Kidney epithelial cell (primary cell): ENCODE measurements at regions not wholly inside any gene's neighbourhood (a gene's known extent, or its start where the extent isn't known, plus 50 kb on each side); places are given as distances from the start of the nearest gene placed in this dataset.

Experiments
- DNase-seq: peaks from one replicate; pipeline ENCODE4 v3.0.0-alpha.2; 2010; ENCODE audit warnings: low read depth
- H3K27me3 ChIP-seq: 2 replicates; pipeline ENCODE4 v1.6.0; 2011; ENCODE audit warnings: low read length; ENCODE audit not compliant: control insufficient read depth, insufficient read depth
- H3K36me3 ChIP-seq: 2 replicates; pipeline ENCODE4 v1.5.1; 2011; ENCODE audit warnings: low read length; ENCODE audit not compliant: control insufficient read depth, insufficient read depth
- H3K4me3 ChIP-seq: 2 replicates; pipeline ENCODE4 v1.5.1; 2011; ENCODE audit warnings: low read depth, mild to moderate bottlenecking, control low read depth, low read length
- TF ChIP-seq, protein P1 (sequence below): IDR thresholded peaks from 2 replicates; pipeline ENCODE4 v1.5.1; 2011; ENCODE audit warnings: mild to moderate bottlenecking, moderate library complexity, low read length, control low read depth, inconsistent platforms; ENCODE audit not compliant: insufficient read depth, poor library complexity, severe bottlenecking

GRCh38 chr17:33889040-33889439 lies 366.0 kb upstream of the CCL2 start:
- no peaks in the 10 kb centered on the region for H3K36me3 ChIP-seq

DNA sequence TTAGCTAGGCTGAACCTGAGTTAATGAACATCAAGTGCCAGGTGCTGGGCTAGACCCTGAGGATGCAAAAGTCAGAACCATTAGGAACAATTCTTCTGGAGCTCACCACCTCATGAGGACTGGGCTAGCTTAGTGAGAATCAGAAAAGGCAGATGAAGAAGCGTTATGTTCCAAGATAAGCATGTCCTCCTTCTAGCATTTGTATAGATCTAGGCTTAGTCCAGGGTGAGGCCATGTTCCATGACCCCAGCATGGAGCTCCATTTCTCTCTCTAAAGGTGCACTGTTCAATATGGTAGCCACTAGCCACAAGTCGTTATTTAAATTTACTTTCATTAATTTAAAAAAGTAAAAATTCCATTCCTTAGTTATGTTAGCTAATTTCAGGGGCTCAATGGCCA lies 365.3 kb upstream of the CCL2 start:
- no peak for DNase-seq
- TF ChIP-seq, protein P1, sequence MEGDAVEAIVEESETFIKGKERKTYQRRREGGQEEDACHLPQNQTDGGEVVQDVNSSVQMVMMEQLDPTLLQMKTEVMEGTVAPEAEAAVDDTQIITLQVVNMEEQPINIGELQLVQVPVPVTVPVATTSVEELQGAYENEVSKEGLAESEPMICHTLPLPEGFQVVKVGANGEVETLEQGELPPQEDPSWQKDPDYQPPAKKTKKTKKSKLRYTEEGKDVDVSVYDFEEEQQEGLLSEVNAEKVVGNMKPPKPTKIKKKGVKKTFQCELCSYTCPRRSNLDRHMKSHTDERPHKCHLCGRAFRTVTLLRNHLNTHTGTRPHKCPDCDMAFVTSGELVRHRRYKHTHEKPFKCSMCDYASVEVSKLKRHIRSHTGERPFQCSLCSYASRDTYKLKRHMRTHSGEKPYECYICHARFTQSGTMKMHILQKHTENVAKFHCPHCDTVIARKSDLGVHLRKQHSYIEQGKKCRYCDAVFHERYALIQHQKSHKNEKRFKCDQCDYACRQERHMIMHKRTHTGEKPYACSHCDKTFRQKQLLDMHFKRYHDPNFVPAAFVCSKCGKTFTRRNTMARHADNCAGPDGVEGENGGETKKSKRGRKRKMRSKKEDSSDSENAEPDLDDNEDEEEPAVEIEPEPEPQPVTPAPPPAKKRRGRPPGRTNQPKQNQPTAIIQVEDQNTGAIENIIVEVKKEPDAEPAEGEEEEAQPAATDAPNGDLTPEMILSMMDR, result no peak

More at GRCh38 chr17:33889040-33889439, 366.0 kb upstream of the CCL2 start:
- H3K4me3 ChIP-seq, result no peak overlapping the region
- no peak for DNase-seq
- TF ChIP-seq, protein P1, result no peak
- no peaks in the 10 kb centered on the region for H3K27me3 ChIP-seq

GRCh38 chr17:33892717-33893591 lies 362.1 kb upstream of the CCL2 start:
- TF ChIP-seq, protein P1, result no peak
- no peaks in the 10 kb centered on the region for H3K36me3 ChIP-seq
- H3K27me3 ChIP-seq, result no peaks in the 10 kb centered on the region
- no peak for DNase-seq
- no peak overlapping the region for H3K4me3 ChIP-seq

More for the DNA sequence above, 365.3 kb upstream of the CCL2 start:
- H3K27me3 ChIP-seq, result no peaks in the 10 kb centered on the region
- no peaks in the 10 kb centered on the region for H3K36me3 ChIP-seq
- H3K4me3 ChIP-seq, result no peak overlapping the region

DNA sequence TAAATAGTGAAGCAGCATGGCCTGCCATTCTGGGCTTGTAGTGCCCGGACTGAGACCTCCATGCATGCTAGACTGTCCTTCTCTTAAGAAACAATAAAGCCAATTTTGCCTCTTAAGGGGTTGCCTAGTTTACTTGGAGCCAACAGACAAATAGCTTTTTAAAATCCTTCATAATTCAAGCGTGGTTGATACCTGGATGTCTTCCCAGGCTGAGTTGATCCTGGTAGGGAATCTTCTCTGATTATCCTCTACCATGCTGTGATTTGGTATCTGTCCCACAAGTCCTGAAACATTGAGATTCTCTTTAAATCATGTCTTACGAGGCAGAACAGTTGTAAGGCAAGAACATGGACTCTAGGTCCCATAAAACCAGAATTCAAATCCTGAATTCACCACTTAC lies 359.6 kb upstream of the CCL2 start:
- no peaks in the 10 kb centered on the region for H3K36me3 ChIP-seq
- H3K27me3 ChIP-seq, result no peaks in the 10 kb centered on the region
- TF ChIP-seq, protein P1, result no peak
- DNase-seq, result no peak
- H3K4me3 ChIP-seq, result no peak overlapping the region

GRCh38 chr17:33896263-33896662 lies 358.8 kb upstream of the CCL2 start:
- DNase-seq, result no peak
- Histone ChIP-seq H3K4me3 (no peak overlapping the region), H3K36me3 (no peaks in the 10 kb centered on the region), H3K27me3 (no peaks in the 10 kb centered on the region)
- TF ChIP-seq, protein P1, result no peak

DNA sequence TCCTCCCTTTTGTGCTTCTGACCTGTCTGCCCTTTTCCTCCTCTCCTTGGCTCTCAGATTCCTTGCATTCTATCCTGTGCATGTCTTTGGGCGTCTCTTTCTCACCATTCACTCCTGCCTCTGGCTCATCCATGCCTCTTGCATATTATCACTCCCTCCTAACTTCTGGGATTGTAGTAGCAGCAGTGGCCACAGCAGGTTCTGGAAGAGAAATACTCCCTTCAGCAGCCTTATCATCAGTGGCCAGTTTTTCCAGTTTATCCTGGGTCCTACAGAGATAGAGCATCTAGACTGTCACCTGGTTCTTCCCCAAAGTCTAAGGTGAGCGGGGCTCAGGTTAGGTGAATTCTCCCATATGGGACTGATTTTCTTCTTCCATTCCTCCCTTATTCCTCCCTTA lies 354.0 kb upstream of the CCL2 start:
- TF ChIP-seq, protein P1, result no peak
- H3K36me3 ChIP-seq, result no peaks in the 10 kb centered on the region
- no peak overlapping the region for H3K4me3 ChIP-seq
- DNase-seq, result no peak
- H3K27me3 ChIP-seq, result no peaks in the 10 kb centered on the region
